ENCODE measurements at regions not wholly inside any gene's neighbourhood (a gene's known extent, or its start where the extent isn't known, plus 50 kb on each side); places are given as distances from the start of the nearest gene placed in this dataset.

GRCh38 chr12:98405805-98406366 is 109.5 kb upstream of the TMPO start:
- no peak for ATAC-seq (ENCODE audit: low read depth)
- Histone ChIP-seq H3K27me3 (replicated peaks in 1 of 4; ENCODE audit: control extremely low read depth in 1 of 4, control insufficient read depth in 3 of 4, insufficient read depth in 4 of 4, low read length in 3 of 4) (no peaks in the 10 kb centered on the region), H3K79me2 (ENCODE audit: control insufficient read depth, insufficient read depth, low read length) (no peaks in the 10 kb centered on the region), H3K9me3 (ENCODE audit: control extremely low read depth in 1 of 3, control insufficient read depth in 2 of 3, insufficient read depth in 1 of 3, low read length in 2 of 3) (peaks cover 0 to 7% (median 1%) of the 10 kb centered on the region in 3 donors), H3K4me2 (replicated peaks; ENCODE audit: low read depth, low read length, poor library complexity, severe bottlenecking) (no peak overlapping the region), H3K27ac (ENCODE audit: low read length in 2 of 2) (no peak overlapping the region), H3K4me3 (ENCODE audit: control extremely low read depth in 1 of 5, extremely low read depth in 1 of 5, insufficient read depth in 1 of 5, low read depth in 2 of 5, low read length in 4 of 5) (no peak overlapping the region), H3K9ac (ENCODE audit: low read length) (no peak overlapping the region), H2AFZ (ENCODE audit: insufficient read depth, low read depth, low read length, poor library complexity, severe bottlenecking) (no peak overlapping the region), H3K4me1 (ENCODE audit: control insufficient read depth in 2 of 2, insufficient read depth in 2 of 2, low read length in 2 of 2) (peaks cover 0 to 12% of the 10 kb centered on the region in 2 donors), H3K36me3 (replicated peaks in 1 of 2; ENCODE audit: control extremely low read depth in 1 of 2, control insufficient read depth in 1 of 2, extremely low read depth in 1 of 2, insufficient read depth in 2 of 2, low read length in 1 of 2) (no peaks in the 10 kb centered on the region), H4K20me1 (ENCODE audit: control insufficient read depth, insufficient read depth, low read length, poor library complexity, severe bottlenecking) (no peaks in the 10 kb centered on the region)
- TF ChIP-seq, protein P1, sequence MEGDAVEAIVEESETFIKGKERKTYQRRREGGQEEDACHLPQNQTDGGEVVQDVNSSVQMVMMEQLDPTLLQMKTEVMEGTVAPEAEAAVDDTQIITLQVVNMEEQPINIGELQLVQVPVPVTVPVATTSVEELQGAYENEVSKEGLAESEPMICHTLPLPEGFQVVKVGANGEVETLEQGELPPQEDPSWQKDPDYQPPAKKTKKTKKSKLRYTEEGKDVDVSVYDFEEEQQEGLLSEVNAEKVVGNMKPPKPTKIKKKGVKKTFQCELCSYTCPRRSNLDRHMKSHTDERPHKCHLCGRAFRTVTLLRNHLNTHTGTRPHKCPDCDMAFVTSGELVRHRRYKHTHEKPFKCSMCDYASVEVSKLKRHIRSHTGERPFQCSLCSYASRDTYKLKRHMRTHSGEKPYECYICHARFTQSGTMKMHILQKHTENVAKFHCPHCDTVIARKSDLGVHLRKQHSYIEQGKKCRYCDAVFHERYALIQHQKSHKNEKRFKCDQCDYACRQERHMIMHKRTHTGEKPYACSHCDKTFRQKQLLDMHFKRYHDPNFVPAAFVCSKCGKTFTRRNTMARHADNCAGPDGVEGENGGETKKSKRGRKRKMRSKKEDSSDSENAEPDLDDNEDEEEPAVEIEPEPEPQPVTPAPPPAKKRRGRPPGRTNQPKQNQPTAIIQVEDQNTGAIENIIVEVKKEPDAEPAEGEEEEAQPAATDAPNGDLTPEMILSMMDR (IDR thresholded peaks at IDR 0.05): no peak
- TF ChIP-seq EZH2 (IDR thresholded peaks at IDR 0.05; ENCODE audit: borderline replicate concordance, insufficient read depth, low read depth, low read length, poor library complexity, severe bottlenecking): no peak
- Mint-ChIP-seq H3K27me3 (peaks cover 7% of the 10 kb centered on the region), H3K4me1 (peaks cover 13% of the 10 kb centered on the region), H3K9me3 (ENCODE audit: insufficient read depth) (no peaks in the 10 kb centered on the region), H3K27ac (no peak overlapping the region), H3K4me3 (no peak overlapping the region)
- intact Hi-C loops (cut with micrococcal nuclease): no loop called here
- DNase-seq: no peak
- POLR2A ChIA-PET: no interaction called here
- 77% methylated on average over 7 of the region's 7 CpGs for WGBS (ENCODE audit: insufficient coverage)
- CTCF ChIA-PET: no interaction called here

GRCh38 chr12:98406378-98406777 is 109.0 kb upstream of the TMPO start:
- Histone ChIP-seq H4K20me1 (ENCODE audit: control insufficient read depth, insufficient read depth, low read length, poor library complexity, severe bottlenecking) (no peaks in the 10 kb centered on the region), H3K4me1 (ENCODE audit: control insufficient read depth in 2 of 2, insufficient read depth in 2 of 2, low read length in 2 of 2) (peaks cover 0 to 7% of the 10 kb centered on the region in 2 donors), H3K4me2 (replicated peaks; ENCODE audit: low read depth, low read length, poor library complexity, severe bottlenecking) (no peak overlapping the region), H3K36me3 (replicated peaks in 1 of 2; ENCODE audit: control extremely low read depth in 1 of 2, control insufficient read depth in 1 of 2, extremely low read depth in 1 of 2, insufficient read depth in 2 of 2, low read length in 1 of 2) (no peaks in the 10 kb centered on the region), H3K27me3 (replicated peaks in 1 of 4; ENCODE audit: control extremely low read depth in 1 of 4, control insufficient read depth in 3 of 4, insufficient read depth in 4 of 4, low read length in 3 of 4) (no peaks in the 10 kb centered on the region), H2AFZ (ENCODE audit: insufficient read depth, low read depth, low read length, poor library complexity, severe bottlenecking) (no peak overlapping the region), H3K9me3 (ENCODE audit: control extremely low read depth in 1 of 3, control insufficient read depth in 2 of 3, insufficient read depth in 1 of 3, low read length in 2 of 3) (peaks cover 0 to 7% (median 1%) of the 10 kb centered on the region in 3 donors), H3K4me3 (ENCODE audit: control extremely low read depth in 1 of 5, extremely low read depth in 1 of 5, insufficient read depth in 1 of 5, low read depth in 2 of 5, low read length in 4 of 5) (no peak overlapping the region), H3K79me2 (ENCODE audit: control insufficient read depth, insufficient read depth, low read length) (no peaks in the 10 kb centered on the region), H3K27ac (ENCODE audit: low read length in 2 of 2) (no peak overlapping the region), H3K9ac (ENCODE audit: low read length) (no peak overlapping the region)
- Mint-ChIP-seq H3K27me3 (peaks cover 7% of the 10 kb centered on the region), H3K4me3 (no peak overlapping the region), H3K4me1 (peaks cover 9% of the 10 kb centered on the region), H3K9me3 (ENCODE audit: insufficient read depth) (no peaks in the 10 kb centered on the region), H3K27ac (no peak overlapping the region)
- ATAC-seq (ENCODE audit: low read depth): no peak
- POLR2A ChIA-PET: no interaction called here
- intact Hi-C loops (cut with micrococcal nuclease): no loop called here
- no peak for DNase-seq
- no CpG with 5 or more reads among the region's 3 CpGs for WGBS (ENCODE audit: insufficient coverage)
- TF ChIP-seq EZH2 (IDR thresholded peaks at IDR 0.05; ENCODE audit: borderline replicate concordance, insufficient read depth, low read depth, low read length, poor library complexity, severe bottlenecking): no peak
- TF ChIP-seq, protein P1 (IDR thresholded peaks at IDR 0.05): no peak
- CTCF ChIA-PET: interaction anchor here (0.7 kb wide), 1 partner anchor 19 kb away, joined by 3 read pairs; no protein-coding TSS in a partner anchor
